Transverse colon (tissue), 4 donors: ENCODE measurements at regions not wholly inside any gene's neighbourhood (a gene's known extent, or its start where the extent isn't known, plus 50 kb on each side); places are given as distances from the start of the nearest gene placed in this dataset.

Experiments
- DNase-seq: peaks from one replicate; pipeline ENCODE4 v3.0.0-alpha.2; 2019
- H3K27ac ChIP-seq, 4 donors: fragments of 200-600 bp; sonication (generic); 2 replicates each; pipeline ENCODE4 v1.5.1; 2016 to 2018; ENCODE audit warnings: inconsistent platforms in 4 of 4
- H3K27me3 ChIP-seq: fragments of 200-600 bp; sonication (generic); 2 replicates; pipeline ENCODE4 v1.5.1; 2017; ENCODE audit warnings: inconsistent platforms
- H3K36me3 ChIP-seq, 4 donors: fragments of 200-600 bp; sonication (generic); 2 replicates each; pipeline ENCODE4 v1.5.1; 2017 to 2019; ENCODE audit warnings: inconsistent platforms in 4 of 4
- H3K4me1 ChIP-seq, 4 donors: fragments of 200-600 bp; sonication (generic); 2 replicates each; pipeline ENCODE4 v1.5.1; 2017 to 2020; ENCODE audit warnings: inconsistent platforms in 4 of 4
- H3K4me3 ChIP-seq, 4 donors: fragments of 200-600 bp; sonication (generic); 1 replicate in 1 of 4; 2 replicates in 3 of 4; pipeline versions ENCODE4 v1.5.1 to v1.6.1; 2017 to 2019; ENCODE audit warnings: inconsistent platforms in 4 of 4
- H3K9me3 ChIP-seq, 2 donors: fragments of 200-600 bp; sonication (generic); 2 replicates each; pipeline ENCODE4 v1.5.1; 2017 to 2019; ENCODE audit warnings: inconsistent platforms in 2 of 2
- EP300 ChIP-seq: sonication (generic); formaldehyde crosslinking; IDR thresholded peaks from one replicate; pipeline ENCODE4 v1.6.1; 2017; ENCODE audit warnings: antibody characterized with exemption, low read depth
- POLR2A ChIP-seq: fragments of 450-650 bp; IDR thresholded peaks from one replicate; pipeline ENCODE4 v1.6.1; 2016; ENCODE audit warnings: antibody characterized with exemption, mild to moderate bottlenecking, moderate library complexity
- POLR2AphosphoS5 ChIP-seq, 3 donors: sonication (generic); formaldehyde crosslinking; IDR thresholded peaks; one replicate each; pipeline ENCODE4 v1.6.1; 2016; ENCODE audit warnings: antibody characterized with exemption in 3 of 3
- WGBS, 2 donors: methylation state at CpG; one replicate each; pipeline ENCODE4 v1.1.5; 2018; ENCODE audit warnings: low coverage in 1 of 2; 5-methylcytosine and 5-hydroxymethylcytosine counted together
- in situ Hi-C, 4 donors: fragments of 200-750 bp; cut with MboI; loops; one replicate each; pipeline versions ENCODE4 v1.15.0 to v1.15.1; 2017; ENCODE audit warnings: low sequenced_read_pairs in 3 of 4, low pct_ligation_motif_present in 1 of 4, low pct_unique_long_range_greater_than_20kb in 1 of 4
- intact Hi-C: fragments of 100-400 bp; cut with DNase I; formaldehyde crosslinking; loops from one replicate; pipeline ENCODE4 v1.15.1; 2023; ENCODE audit warnings: low total_unique reads
- TF ChIP-seq, protein P1 (sequence below), 5 experiments: fragments of 200-600 bp in 3 of 5; fragments of 450-650 bp in 2 of 5; sonication (generic) in 3 of 5; IDR thresholded peaks; 1 replicate in 2 of 5; 2 replicates in 3 of 5; pipeline ENCODE4 v1.5.1; 2016 to 2017; ENCODE audit warnings: antibody characterized with exemption in 5 of 5, inconsistent platforms in 3 of 5, mild to moderate bottlenecking in 2 of 5, moderate library complexity in 1 of 5

DNA sequence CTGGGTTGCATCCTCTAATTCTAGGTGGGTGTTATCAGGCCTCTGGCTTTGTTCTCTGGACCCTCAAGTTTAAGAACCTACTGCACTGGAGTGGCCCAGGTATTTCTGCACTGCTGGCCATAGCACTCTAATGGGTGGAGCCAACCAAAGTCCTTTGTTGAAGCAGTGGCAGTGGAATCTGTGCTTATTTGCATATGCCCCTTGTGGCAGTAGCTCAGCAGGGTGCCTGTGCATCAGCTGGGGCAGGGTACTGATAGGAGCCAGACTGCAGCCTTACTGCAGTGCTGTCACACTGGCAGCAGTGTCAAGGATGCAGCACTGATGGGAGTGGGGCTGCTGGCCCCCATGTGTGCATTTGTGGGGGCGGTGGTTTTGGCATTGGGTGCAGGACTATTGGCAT is 660.6 kb downstream of the LRRIQ3 start:
- WGBS, 2 donors: 100% methylated on average over 1 of the region's 1 CpG; no CpG with 5 or more reads in 1 of the 2 donors
- TF ChIP-seq POLR2AphosphoS5 (IDR thresholded peaks at IDR 0.05): no peak
- TF ChIP-seq EP300: no peak
- TF ChIP-seq, protein P1, sequence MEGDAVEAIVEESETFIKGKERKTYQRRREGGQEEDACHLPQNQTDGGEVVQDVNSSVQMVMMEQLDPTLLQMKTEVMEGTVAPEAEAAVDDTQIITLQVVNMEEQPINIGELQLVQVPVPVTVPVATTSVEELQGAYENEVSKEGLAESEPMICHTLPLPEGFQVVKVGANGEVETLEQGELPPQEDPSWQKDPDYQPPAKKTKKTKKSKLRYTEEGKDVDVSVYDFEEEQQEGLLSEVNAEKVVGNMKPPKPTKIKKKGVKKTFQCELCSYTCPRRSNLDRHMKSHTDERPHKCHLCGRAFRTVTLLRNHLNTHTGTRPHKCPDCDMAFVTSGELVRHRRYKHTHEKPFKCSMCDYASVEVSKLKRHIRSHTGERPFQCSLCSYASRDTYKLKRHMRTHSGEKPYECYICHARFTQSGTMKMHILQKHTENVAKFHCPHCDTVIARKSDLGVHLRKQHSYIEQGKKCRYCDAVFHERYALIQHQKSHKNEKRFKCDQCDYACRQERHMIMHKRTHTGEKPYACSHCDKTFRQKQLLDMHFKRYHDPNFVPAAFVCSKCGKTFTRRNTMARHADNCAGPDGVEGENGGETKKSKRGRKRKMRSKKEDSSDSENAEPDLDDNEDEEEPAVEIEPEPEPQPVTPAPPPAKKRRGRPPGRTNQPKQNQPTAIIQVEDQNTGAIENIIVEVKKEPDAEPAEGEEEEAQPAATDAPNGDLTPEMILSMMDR (IDR thresholded peaks at IDR 0.05): no peak
- no peak for TF ChIP-seq POLR2A
- no peak overlapping the region for H3K4me3 ChIP-seq
- H3K9me3 ChIP-seq: no peaks in the 10 kb centered on the region
- in situ Hi-C loops (no loop called here), intact Hi-C loops (no loop called here)
- no peaks in the 10 kb centered on the region for H3K4me1 ChIP-seq
- no peak overlapping the region for H3K27ac ChIP-seq
- no peak for DNase-seq
- H3K27me3 ChIP-seq: no peaks in the 10 kb centered on the region
- H3K36me3 ChIP-seq: no peaks in the 10 kb centered on the region

DNA sequence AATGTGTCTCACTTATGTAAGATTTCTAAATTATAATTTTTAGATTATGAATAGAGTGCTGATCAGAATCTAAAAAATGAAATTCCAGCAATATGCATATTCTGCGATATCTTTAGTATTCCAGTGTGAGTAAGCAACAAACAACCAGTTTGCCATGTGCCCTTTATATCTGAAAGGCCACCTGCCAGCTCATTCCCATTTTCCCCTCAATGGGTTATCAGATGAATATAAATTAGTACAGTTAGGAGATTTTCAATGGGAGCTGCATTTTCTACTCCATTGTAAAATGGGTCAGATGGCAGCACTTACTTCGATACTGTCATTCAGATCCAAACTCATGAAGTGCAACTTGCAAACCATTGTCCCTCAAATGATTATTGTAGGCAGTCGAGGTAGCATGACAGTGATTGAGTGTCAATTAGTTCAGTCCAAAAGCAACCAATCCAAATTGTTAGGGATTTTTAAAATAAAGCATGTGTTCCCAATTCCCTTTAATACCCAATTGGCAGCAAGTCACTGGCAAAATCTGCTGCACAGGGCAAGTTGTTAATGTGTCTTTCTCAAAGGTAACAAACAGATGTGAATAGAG is 680.3 kb downstream of the LRRIQ3 start:
- TF ChIP-seq, protein P1 (IDR thresholded peaks at IDR 0.05): no peak
- TF ChIP-seq POLR2A: no peak
- TF ChIP-seq EP300: no peak
- TF ChIP-seq POLR2AphosphoS5 (IDR thresholded peaks at IDR 0.05): no peak
- no peak overlapping the region for H3K4me3 ChIP-seq
- no peak for DNase-seq
- H3K27ac ChIP-seq: no peak overlapping the region
- in situ Hi-C loops (no loop called here), intact Hi-C loops (no loop called here)
- H3K9me3 ChIP-seq: no peaks in the 10 kb centered on the region
- H3K36me3 ChIP-seq: no peaks in the 10 kb centered on the region
- 67 to 94% methylated on average over 2 to 3 of the region's 3 CpGs for WGBS, 2 donors
- no peaks in the 10 kb centered on the region for H3K4me1 ChIP-seq
- H3K27me3 ChIP-seq: no peaks in the 10 kb centered on the region

DNA sequence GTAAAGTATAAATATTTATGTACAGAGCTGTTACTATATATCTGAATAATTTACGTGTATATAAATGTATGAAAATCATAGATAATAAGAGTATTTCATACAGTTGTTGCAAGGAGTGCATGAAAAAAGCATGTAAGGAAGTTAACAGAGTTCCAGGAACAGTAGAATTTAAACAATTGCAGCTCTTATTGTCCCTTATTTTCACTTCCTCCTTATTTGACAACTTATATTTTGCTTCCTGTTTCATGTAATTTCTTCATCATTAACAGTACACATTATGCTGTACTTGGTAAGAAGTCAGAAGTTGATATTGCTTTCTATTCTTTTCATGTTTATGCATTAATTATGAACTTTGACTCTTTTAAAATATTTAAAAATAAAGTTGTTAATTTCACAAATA is 681.5 kb downstream of the LRRIQ3 start:
- no peak overlapping the region for H3K4me3 ChIP-seq
- no peaks in the 10 kb centered on the region for H3K27me3 ChIP-seq
- DNase-seq: no peak
- in situ Hi-C loops: no loop called here
- no peaks in the 10 kb centered on the region for H3K36me3 ChIP-seq
- WGBS, 2 donors: 29 to 58% methylated on average over 1 of the region's 1 CpG
- no peaks in the 10 kb centered on the region for H3K9me3 ChIP-seq
- TF ChIP-seq POLR2AphosphoS5 (IDR thresholded peaks at IDR 0.05) (no peak), EP300 (no peak), POLR2A (no peak)
- TF ChIP-seq, protein P1 (IDR thresholded peaks at IDR 0.05): no peak
- intact Hi-C loops: no loop called here
- no peak overlapping the region for H3K27ac ChIP-seq
- no peaks in the 10 kb centered on the region for H3K4me1 ChIP-seq

DNA sequence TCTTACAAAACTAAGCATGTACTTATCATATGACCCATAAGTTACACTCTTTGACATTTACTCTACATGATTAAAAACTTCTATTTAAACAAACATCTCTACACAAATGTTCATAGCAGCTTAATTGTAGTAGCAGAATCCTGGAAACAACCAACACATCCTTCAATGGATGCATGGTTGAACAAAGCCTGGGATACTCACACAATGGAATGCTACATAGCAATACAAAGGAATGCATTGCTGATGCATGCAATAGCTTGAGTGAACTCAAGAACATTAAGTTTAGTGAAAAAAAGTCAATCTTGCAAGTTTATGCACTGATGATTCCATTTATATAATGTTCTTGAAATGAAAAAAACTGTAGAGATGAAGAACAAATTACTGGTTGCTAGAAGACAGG is 686.9 kb downstream of the LRRIQ3 start:
- no peak for DNase-seq
- intact Hi-C loops (no loop called here), in situ Hi-C loops (no loop called here)
- H3K27me3 ChIP-seq: no peaks in the 10 kb centered on the region
- TF ChIP-seq EP300: no peak
- no peak for TF ChIP-seq POLR2A
- TF ChIP-seq, protein P1 (IDR thresholded peaks at IDR 0.05): no peak
- no peak for TF ChIP-seq POLR2AphosphoS5 (IDR thresholded peaks at IDR 0.05)
- H3K9me3 ChIP-seq: no peaks in the 10 kb centered on the region
- no peaks in the 10 kb centered on the region for H3K4me1 ChIP-seq
- H3K4me3 ChIP-seq: no peak overlapping the region
- H3K27ac ChIP-seq: no peak overlapping the region
- H3K36me3 ChIP-seq: no peaks in the 10 kb centered on the region
